ENCODE measurements at regions not wholly inside any gene's neighbourhood (a gene's known extent, or its start where the extent isn't known, plus 50 kb on each side); places are given as distances from the start of the nearest gene placed in this dataset.

GRCh38 chr2:136611451-136611850, 153.9 kb upstream of the THSD7B start:
- no peaks in the 10 kb centered on the region for H3K36me3 ChIP-seq
- H3K27me3 ChIP-seq = no peaks in the 10 kb centered on the region
- no peak overlapping the region for H3K27ac ChIP-seq
- intact Hi-C loops (cut with DNase I; ENCODE audit: low total_unique reads) = no loop called here
- TF ChIP-seq CTCF (IDR thresholded peaks at IDR 0.05) (no peak), POLR2AphosphoS5 (IDR thresholded peaks at IDR 0.05) (no peak), POLR2A (IDR thresholded peaks at IDR 0.05) (no peak)
- no peak for DNase-seq (ENCODE audit: low spot score in 2 of 2)
- H3K4me1 ChIP-seq = no peaks in the 10 kb centered on the region
- H3K9me3 ChIP-seq = no peaks in the 10 kb centered on the region
- H3K4me3 ChIP-seq = no peak overlapping the region

- Histone ChIP-seq H3K4me1 (no peaks in the 10 kb centered on the region), H3K27me3 (no peaks in the 10 kb centered on the region), H3K36me3 (no peaks in the 10 kb centered on the region), H3K4me3 (no peak overlapping the region), H3K27ac (no peak overlapping the region), H3K9me3 (peaks cover 3 to 8% of the 10 kb centered on the region in 2 donors)
- no peak for TF ChIP-seq POLR2AphosphoS5 (IDR thresholded peaks at IDR 0.05)
- no peak for TF ChIP-seq POLR2A (IDR thresholded peaks at IDR 0.05)
- TF ChIP-seq CTCF (IDR thresholded peaks at IDR 0.05) = no peak
- intact Hi-C loops (cut with DNase I; ENCODE audit: low total_unique reads) = no loop called here
- no peak for DNase-seq (ENCODE audit: low spot score in 2 of 2)
These were observed 182.6 kb upstream of the THSD7B start for GRCh38 chr2:136582628-136583205.

GRCh38 chr2:136572335-136572734, 193.0 kb upstream of the THSD7B start:
- no peak for DNase-seq (ENCODE audit: low spot score in 2 of 2)
- H3K27ac ChIP-seq = no peak overlapping the region
- H3K9me3 ChIP-seq = no peaks in the 10 kb centered on the region
- H3K4me3 ChIP-seq = no peak overlapping the region
- H3K27me3 ChIP-seq = no peaks in the 10 kb centered on the region
- intact Hi-C loops (cut with DNase I; ENCODE audit: low total_unique reads) = no loop called here
- H3K4me1 ChIP-seq = no peaks in the 10 kb centered on the region
- no peaks in the 10 kb centered on the region for H3K36me3 ChIP-seq
- TF ChIP-seq POLR2A (IDR thresholded peaks at IDR 0.05) (no peak), POLR2AphosphoS5 (IDR thresholded peaks at IDR 0.05) (no peak), CTCF (IDR thresholded peaks at IDR 0.05) (no peak)

- Histone ChIP-seq H3K4me3 (no peak overlapping the region), H3K27me3 (no peaks in the 10 kb centered on the region), H3K27ac (no peak overlapping the region), H3K4me1 (no peaks in the 10 kb centered on the region), H3K9me3 (no peaks in the 10 kb centered on the region), H3K36me3 (no peaks in the 10 kb centered on the region)
- TF ChIP-seq POLR2AphosphoS5 (IDR thresholded peaks at IDR 0.05) = no peak
- TF ChIP-seq POLR2A (IDR thresholded peaks at IDR 0.05) = no peak
- no peak for TF ChIP-seq CTCF (IDR thresholded peaks at IDR 0.05)
- no peak for DNase-seq (ENCODE audit: low spot score in 2 of 2)
- intact Hi-C loops (cut with DNase I; ENCODE audit: low total_unique reads) = loop anchor here (2.0 kb wide), 1 partner anchor 60 kb away; no protein-coding TSS in a partner anchor
These were observed 208.1 kb upstream of the THSD7B start for GRCh38 chr2:136557203-136557602.

GRCh38 chr2:136550181-136550580, 215.2 kb upstream of the THSD7B start:
- H3K4me3 ChIP-seq = no peak overlapping the region
- no peaks in the 10 kb centered on the region for H3K27me3 ChIP-seq
- TF ChIP-seq POLR2AphosphoS5 (IDR thresholded peaks at IDR 0.05) (no peak), POLR2A (IDR thresholded peaks at IDR 0.05) (no peak), CTCF (IDR thresholded peaks at IDR 0.05) (no peak)
- no peaks in the 10 kb centered on the region for H3K4me1 ChIP-seq
- intact Hi-C loops (cut with DNase I; ENCODE audit: low total_unique reads) = no loop called here
- no peak overlapping the region for H3K27ac ChIP-seq
- no peak for DNase-seq (ENCODE audit: low spot score in 2 of 2)
- H3K36me3 ChIP-seq = no peaks in the 10 kb centered on the region
- no peaks in the 10 kb centered on the region for H3K9me3 ChIP-seq

Data from breast epithelium (tissue), 4 donors.